GM10248 (cell line): ENCODE measurements at regions not wholly inside any gene's neighbourhood (a gene's known extent, or its start where the extent isn't known, plus 50 kb on each side); places are given as distances from the start of the nearest gene placed in this dataset.

Experiments
- CTCF ChIA-PET: fragments of 300-600 bp; sonication (Branson Sonifier 250); formaldehyde crosslinking; extraction: SDS; loops from one replicate; lab custom pipeline; 2021; ENCODE audit warnings: antibody characterized with exemption; lab: Yijun Ruan, JAX
- POLR2A ChIA-PET: fragments of 350-650 bp; sonication (Branson Sonifier 250); formaldehyde crosslinking; extraction: SDS; loops from one replicate; lab custom pipeline; 2020; ENCODE audit warnings: antibody characterized with exemption; lab: Yijun Ruan, JAX
- DNase-seq: peaks from one replicate; pipeline ENCODE4 v3.0.0; 2012; ENCODE audit errors: extremely low spot score
- TF ChIP-seq, protein P1 (sequence below): IDR thresholded peaks from 2 replicates; pipeline ENCODE4 v1.5.1; 2012; ENCODE audit warnings: mild to moderate bottlenecking, low read depth; ENCODE audit errors: extremely low read depth, missing control alignments, control extremely low read depth

DNA sequence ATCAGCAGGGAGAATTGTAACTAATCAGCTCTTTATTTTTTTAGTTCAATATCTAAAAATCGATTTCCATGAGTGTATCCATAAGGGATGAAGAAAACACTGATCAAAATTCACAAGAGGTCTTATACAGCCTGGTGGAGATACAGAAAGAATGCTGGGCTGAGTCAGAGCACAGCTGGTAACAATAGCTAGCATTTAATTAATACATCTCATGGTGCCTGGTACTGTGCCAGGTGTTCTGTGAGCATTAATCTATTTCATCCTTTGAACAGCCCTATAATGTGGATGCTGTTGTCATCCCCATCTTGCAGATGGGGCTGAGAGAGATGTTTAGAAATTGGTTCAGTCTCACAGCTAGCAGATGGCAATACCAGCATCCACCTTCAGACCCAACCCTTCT, 250.9 kb upstream of the RPS6KA3 start:
- ChIA-PET CTCF (interaction anchor here (5.8 kb wide), 1 partner anchor 11 kb away, joined by 37 read pairs; no protein-coding TSS in a partner anchor), POLR2A (no interaction called here)
- TF ChIP-seq, protein P1, sequence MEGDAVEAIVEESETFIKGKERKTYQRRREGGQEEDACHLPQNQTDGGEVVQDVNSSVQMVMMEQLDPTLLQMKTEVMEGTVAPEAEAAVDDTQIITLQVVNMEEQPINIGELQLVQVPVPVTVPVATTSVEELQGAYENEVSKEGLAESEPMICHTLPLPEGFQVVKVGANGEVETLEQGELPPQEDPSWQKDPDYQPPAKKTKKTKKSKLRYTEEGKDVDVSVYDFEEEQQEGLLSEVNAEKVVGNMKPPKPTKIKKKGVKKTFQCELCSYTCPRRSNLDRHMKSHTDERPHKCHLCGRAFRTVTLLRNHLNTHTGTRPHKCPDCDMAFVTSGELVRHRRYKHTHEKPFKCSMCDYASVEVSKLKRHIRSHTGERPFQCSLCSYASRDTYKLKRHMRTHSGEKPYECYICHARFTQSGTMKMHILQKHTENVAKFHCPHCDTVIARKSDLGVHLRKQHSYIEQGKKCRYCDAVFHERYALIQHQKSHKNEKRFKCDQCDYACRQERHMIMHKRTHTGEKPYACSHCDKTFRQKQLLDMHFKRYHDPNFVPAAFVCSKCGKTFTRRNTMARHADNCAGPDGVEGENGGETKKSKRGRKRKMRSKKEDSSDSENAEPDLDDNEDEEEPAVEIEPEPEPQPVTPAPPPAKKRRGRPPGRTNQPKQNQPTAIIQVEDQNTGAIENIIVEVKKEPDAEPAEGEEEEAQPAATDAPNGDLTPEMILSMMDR = no peak
- DNase-seq = no peak

DNA sequence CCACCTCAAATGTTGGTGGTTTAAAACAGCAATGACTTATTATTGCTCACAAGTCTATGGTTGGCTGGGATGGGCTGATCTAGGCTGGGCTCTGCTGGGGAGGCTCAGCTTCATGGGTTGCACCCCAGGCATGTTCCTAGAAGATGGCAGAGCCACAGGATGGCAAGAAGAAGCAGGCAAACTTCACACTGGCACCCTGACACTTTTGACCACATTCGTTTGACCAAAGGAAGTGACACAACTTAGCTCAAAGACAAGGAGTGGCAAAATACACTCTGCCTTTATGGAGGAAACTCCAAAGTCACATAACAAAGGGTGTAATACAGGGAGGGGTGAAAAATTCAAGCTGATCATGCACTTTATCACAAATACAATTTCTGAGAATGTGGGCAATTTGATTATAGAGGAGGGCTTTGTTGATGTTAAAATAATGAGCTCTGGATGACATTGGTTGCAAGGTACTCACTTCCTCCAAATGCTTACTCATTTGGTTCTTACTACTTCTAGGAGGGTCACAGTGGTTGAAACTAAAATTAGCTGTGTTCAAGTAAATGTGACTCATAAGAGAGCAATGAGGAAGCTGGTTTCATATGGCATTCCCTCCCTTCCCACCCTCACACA, 249.2 kb upstream of the RPS6KA3 start:
- ChIA-PET POLR2A (interaction anchor here (0.8 kb wide), 1 partner anchor 459 kb away, joined by 3 read pairs; no protein-coding TSS in a partner anchor), CTCF (interaction anchor here (0.9 to 5.8 kb wide), 4 partner anchors 9 to 1231 kb away, joined by 3 to 37 read pairs (median 4); no protein-coding TSS in a partner anchor)
- peak; percentile 35 for DNase-seq
- TF ChIP-seq, protein P1 = no peak

DNA sequence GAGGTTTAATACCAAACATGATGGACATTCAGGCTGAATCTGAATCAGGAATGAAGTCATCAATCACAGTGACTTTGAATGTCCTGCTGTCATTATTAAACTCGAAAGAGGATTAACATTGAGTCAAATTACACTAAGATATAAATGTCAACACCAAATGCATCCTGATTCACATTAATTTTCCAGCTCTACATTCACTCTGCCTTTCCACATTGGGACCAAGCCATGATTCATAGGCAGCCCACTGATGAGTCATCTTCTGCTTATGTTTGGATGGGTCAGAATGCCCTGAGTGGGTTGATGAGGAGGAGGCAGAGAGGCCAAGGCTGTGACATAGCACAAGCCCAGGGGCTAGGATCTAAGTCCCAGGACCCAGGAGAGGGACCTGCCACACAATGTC, 247.6 kb upstream of the RPS6KA3 start:
- no peak for DNase-seq
- POLR2A ChIA-PET = no interaction called here
- TF ChIP-seq, protein P1 = no peak
- CTCF ChIA-PET = interaction anchor here (5.8 kb wide), 1 partner anchor 15 kb away, joined by 37 read pairs; no protein-coding TSS in a partner anchor

DNA sequence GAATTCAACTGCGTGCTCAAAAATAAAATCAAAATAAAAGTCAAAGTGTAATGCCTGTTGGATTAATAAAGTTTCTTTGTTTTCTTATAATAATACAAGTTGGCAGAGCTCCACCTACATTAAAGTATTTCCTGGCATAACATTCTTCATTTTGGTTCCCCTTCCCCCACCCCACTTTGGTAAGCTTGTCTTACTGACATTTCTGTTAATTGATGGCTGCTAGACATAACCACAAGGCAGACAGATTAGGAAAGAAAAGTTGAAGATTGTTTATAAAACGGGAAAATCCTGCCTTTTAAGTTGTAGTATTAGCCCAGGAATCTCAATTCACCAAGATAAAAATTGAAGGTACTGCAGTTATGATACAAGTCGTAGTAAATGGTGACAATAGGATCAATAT, 246.5 kb upstream of the RPS6KA3 start:
- DNase-seq = no peak
- CTCF ChIA-PET = no interaction called here
- POLR2A ChIA-PET = no interaction called here
- TF ChIP-seq, protein P1 = no peak

DNA sequence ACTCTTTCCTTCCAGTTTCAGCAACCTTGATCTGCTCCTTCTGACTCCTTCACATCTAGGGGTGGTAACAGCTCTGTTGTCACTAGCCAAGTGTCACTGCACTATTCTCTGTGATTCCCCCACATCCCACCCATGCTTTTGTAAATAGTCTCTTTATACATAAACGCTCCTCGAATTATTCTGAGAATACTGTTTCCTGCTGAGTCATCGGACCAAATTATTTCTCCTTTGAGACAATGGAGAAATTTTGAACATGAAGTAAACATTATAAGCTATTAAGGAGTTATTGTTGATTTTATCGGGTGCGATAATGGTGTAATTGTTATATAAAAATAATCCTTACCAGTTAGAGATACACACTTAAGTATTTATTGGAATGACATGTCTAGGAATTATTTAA, 245.1 kb upstream of the RPS6KA3 start:
- ChIA-PET POLR2A (no interaction called here), CTCF (no interaction called here)
- TF ChIP-seq, protein P1 = no peak
- no peak for DNase-seq

DNA sequence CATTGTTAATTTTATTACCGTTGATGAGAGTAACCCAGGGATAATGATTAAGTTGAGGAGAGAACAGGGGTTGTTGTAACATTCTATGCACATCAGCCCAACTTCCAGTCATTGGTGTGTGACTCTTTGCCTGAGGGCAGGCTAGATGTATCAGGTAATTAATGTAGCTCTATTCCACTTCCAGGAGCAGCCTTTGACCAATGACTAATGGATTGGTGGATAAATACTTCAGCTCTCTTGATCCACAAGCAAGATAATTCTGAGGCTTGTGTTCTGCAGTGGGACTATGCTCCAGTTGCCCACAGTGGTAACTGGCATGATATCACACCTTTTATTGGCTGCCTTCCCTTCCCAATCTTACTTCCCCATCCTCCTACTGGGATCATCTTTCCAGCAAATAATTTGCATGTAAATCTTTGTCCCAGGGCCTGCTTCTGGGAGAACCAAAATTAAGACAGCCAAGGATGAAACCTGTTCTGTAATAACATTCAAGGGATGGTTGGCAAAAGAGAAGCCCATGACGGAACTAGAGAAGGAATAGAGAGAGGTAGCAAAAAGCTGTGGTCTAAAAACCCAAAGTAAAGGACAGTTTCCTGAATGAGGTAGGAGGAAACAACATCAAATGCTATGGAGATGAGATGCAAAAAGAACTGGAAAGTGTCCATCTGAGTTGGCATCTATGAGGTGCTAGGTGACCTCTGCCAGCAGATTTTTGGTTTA, 241.4 kb upstream of the RPS6KA3 start:
- TF ChIP-seq, protein P1 = no peak
- POLR2A ChIA-PET = no interaction called here
- DNase-seq = no peak
- CTCF ChIA-PET = interaction anchor here (0.9 to 1.3 kb wide), 2 partner anchors 19 to 22 kb away, joined by 3 to 4 read pairs; no protein-coding TSS in a partner anchor
